PFSK-1 (cell line): ENCODE measurements at regions not wholly inside any gene's neighbourhood (a gene's known extent, or its start where the extent isn't known, plus 50 kb on each side); places are given as distances from the start of the nearest gene placed in this dataset.

Experiments used
- FOXP2 ChIP-seq: optimal IDR thresholded peaks from 2 replicates; pipeline ENCODE3; 2011; ENCODE audit warnings: borderline replicate concordance, control low read depth, inconsistent platforms; ENCODE audit not compliant: insufficient read depth; ENCODE audit errors: extremely low read length, extremely low read depth
- POLR2AphosphoS5 ChIP-seq: IDR thresholded peaks from 2 replicates; pipeline ENCODE4 v1.6.1; 2012; ENCODE audit warnings: low read depth, mild to moderate bottlenecking, control low read depth, low read length, moderate library complexity
- SIN3A ChIP-seq: IDR thresholded peaks from 2 replicates; pipeline ENCODE4 v1.6.1; 2012; ENCODE audit warnings: mild to moderate bottlenecking, low read length, moderate library complexity, borderline replicate concordance; ENCODE audit not compliant: insufficient read depth
- TAF1 ChIP-seq: IDR thresholded peaks from 2 replicates; pipeline ENCODE4 v1.6.1; 2012; ENCODE audit warnings: low read length, control low read depth, borderline replicate concordance; ENCODE audit not compliant: insufficient read depth
- TF ChIP-seq, protein P1 (sequence below), 2 experiments: IDR thresholded peaks; 2 replicates each; pipeline versions ENCODE4 v1.6.1 to v1.8.0; 2011 to 2012; ENCODE audit warnings: low read depth in 2 of 2, low read length in 2 of 2, control low read depth in 1 of 2, inconsistent platforms in 1 of 2, mild to moderate bottlenecking in 1 of 2, moderate library complexity in 1 of 2; ENCODE audit not compliant: insufficient read depth in 1 of 2

GRCh38 chr2:12051831-12052230 lies 305.4 kb downstream of the LPIN1 start:
- TF ChIP-seq TAF1 (no peak), POLR2AphosphoS5 (no peak), SIN3A (no peak), FOXP2 (no peak)
- TF ChIP-seq, protein P1, sequence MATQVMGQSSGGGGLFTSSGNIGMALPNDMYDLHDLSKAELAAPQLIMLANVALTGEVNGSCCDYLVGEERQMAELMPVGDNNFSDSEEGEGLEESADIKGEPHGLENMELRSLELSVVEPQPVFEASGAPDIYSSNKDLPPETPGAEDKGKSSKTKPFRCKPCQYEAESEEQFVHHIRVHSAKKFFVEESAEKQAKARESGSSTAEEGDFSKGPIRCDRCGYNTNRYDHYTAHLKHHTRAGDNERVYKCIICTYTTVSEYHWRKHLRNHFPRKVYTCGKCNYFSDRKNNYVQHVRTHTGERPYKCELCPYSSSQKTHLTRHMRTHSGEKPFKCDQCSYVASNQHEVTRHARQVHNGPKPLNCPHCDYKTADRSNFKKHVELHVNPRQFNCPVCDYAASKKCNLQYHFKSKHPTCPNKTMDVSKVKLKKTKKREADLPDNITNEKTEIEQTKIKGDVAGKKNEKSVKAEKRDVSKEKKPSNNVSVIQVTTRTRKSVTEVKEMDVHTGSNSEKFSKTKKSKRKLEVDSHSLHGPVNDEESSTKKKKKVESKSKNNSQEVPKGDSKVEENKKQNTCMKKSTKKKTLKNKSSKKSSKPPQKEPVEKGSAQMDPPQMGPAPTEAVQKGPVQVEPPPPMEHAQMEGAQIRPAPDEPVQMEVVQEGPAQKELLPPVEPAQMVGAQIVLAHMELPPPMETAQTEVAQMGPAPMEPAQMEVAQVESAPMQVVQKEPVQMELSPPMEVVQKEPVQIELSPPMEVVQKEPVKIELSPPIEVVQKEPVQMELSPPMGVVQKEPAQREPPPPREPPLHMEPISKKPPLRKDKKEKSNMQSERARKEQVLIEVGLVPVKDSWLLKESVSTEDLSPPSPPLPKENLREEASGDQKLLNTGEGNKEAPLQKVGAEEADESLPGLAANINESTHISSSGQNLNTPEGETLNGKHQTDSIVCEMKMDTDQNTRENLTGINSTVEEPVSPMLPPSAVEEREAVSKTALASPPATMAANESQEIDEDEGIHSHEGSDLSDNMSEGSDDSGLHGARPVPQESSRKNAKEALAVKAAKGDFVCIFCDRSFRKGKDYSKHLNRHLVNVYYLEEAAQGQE (IDR thresholded peaks at IDR 0.05; ENCODE audit: insufficient read depth in 1 of 2, low read depth in 2 of 2, low read length in 2 of 2): no peak
